ENCODE measurements at regions not wholly inside any gene's neighbourhood (a gene's known extent, or its start where the extent isn't known, plus 50 kb on each side); places are given as distances from the start of the nearest gene placed in this dataset.

DNA sequence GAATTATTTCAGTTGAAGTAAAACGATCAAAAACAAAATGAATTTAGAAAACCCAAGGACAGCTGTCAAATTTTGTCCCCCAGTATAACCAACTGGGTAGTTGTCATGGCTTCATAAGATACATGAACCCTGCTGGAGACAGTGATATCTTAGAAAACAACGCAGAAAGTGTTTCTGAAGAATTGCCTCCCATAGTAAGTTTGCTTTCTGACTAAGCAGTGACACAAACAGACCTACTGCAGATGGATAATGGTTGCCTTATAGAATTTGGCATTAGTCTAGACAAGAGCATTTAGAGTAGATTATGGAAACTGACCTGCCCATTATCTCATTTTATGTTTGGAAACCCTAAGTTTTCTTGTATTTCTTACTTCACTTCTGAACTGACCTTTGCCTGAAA lies 187.7 kb upstream of the KCNN2 start:
- TF ChIP-seq CTCF (IDR thresholded peaks at IDR 0.05 in 8 of 11, conservative IDR thresholded peaks at IDR 0.05 in 3 of 11) (no peak), POLR2A (IDR thresholded peaks at IDR 0.05) (no peak), POLR2AphosphoS5 (IDR thresholded peaks at IDR 0.05) (no peak)
- 75 to 88% (median 77%) methylated on average over 2 of the region's 2 CpGs for WGBS, 5 donors
- H3K9me3 ChIP-seq = peaks cover 0 to 21% (median 5%) of the 10 kb centered on the region in 8 donors
- intact Hi-C loops (cut with DNase I; ENCODE audit: low total_unique reads) = no loop called here
- H3K27me3 ChIP-seq (replicated peaks in 1 of 7) = no peaks in the 10 kb centered on the region
- no peaks in the 10 kb centered on the region for H3K4me1 ChIP-seq
- DNase-seq = no peak
- H3K4me3 ChIP-seq = no peak overlapping the region
- no peaks in the 10 kb centered on the region for H3K36me3 ChIP-seq
- no peak overlapping the region for H3K27ac ChIP-seq

- H3K9me3 ChIP-seq = peaks cover 0 to 21% (median 5%) of the 10 kb centered on the region in 8 donors
- H3K27me3 ChIP-seq (replicated peaks in 1 of 7) = no peaks in the 10 kb centered on the region
- no peaks in the 10 kb centered on the region for H3K36me3 ChIP-seq
- WGBS, 5 donors = 47 to 77% (median 63%) methylated on average over 1 of the region's 1 CpG
- DNase-seq = no peak
- TF ChIP-seq POLR2A (IDR thresholded peaks at IDR 0.05) (no peak), POLR2AphosphoS5 (IDR thresholded peaks at IDR 0.05) (no peak), CTCF (IDR thresholded peaks at IDR 0.05 in 8 of 11, conservative IDR thresholded peaks at IDR 0.05 in 3 of 11) (no peak)
- H3K4me3 ChIP-seq = no peak overlapping the region
- intact Hi-C loops (cut with DNase I; ENCODE audit: low total_unique reads) = no loop called here
- H3K4me1 ChIP-seq = no peaks in the 10 kb centered on the region
- H3K27ac ChIP-seq = no peak overlapping the region
Measured at GRCh38 chr5:114174837-114175236, 187.0 kb upstream of the KCNN2 start.

DNA sequence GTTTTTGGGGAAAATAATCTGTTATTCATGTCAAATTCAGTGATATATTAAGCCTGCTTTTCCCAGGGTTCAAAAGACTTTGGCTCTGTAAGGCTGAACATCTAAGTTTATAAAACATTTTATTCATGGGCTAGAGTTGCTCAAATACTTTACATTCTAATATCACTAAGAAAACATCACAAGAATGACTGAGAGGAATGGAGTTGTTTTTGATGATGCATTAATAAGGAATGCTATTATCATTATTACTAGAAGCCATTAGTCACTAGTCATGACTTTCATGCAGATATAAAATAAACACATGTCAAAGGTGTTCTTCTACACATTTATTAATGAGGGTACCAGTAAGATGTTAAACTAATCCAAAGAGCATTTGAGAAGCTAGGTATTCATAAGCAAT lies 185.5 kb upstream of the KCNN2 start:
- TF ChIP-seq POLR2A (IDR thresholded peaks at IDR 0.05) (no peak), CTCF (IDR thresholded peaks at IDR 0.05 in 8 of 11, conservative IDR thresholded peaks at IDR 0.05 in 3 of 11) (no peak), POLR2AphosphoS5 (IDR thresholded peaks at IDR 0.05) (no peak)

DNA sequence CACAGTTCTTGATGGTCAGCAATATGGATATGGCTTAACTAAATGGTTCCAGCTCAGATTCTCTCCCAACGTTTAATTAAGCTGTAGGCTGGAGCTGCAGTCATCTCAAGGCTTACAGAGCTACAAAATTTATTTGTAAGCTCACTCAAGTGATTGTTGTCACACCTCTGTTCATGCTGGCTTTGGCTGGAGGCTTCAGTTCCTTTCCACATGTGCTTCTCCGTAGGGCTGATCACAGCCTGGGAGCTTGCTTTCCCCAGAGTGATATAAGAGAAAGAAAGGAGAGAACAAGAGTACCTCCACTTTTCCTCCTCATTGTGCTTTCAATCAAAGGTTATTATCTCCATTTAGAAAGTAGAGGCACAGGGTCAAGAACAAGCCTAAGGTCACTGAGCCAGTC lies 182.7 kb upstream of the KCNN2 start:
- H3K4me1 ChIP-seq = no peaks in the 10 kb centered on the region
- peaks cover 0 to 28% (median 12%) of the 10 kb centered on the region in 8 donors for H3K9me3 ChIP-seq
- WGBS, 5 donors = 56 to 79% (median 57%) methylated on average over 2 of the region's 2 CpGs
- TF ChIP-seq POLR2AphosphoS5 (IDR thresholded peaks at IDR 0.05) = no peak
- TF ChIP-seq POLR2A (IDR thresholded peaks at IDR 0.05) = no peak
- TF ChIP-seq CTCF (IDR thresholded peaks at IDR 0.05 in 8 of 11, conservative IDR thresholded peaks at IDR 0.05 in 3 of 11) = no peak
- H3K27ac ChIP-seq = no peak overlapping the region
- no peak for DNase-seq
- H3K36me3 ChIP-seq = no peaks in the 10 kb centered on the region
- no peaks in the 10 kb centered on the region for H3K27me3 ChIP-seq (replicated peaks in 1 of 7)
- intact Hi-C loops (cut with DNase I; ENCODE audit: low total_unique reads) = no loop called here
- H3K4me3 ChIP-seq = no peak overlapping the region

More for the DNA sequence above, 185.5 kb upstream of the KCNN2 start:
- H3K36me3 ChIP-seq = no peaks in the 10 kb centered on the region
- H3K27me3 ChIP-seq (replicated peaks in 1 of 7) = no peaks in the 10 kb centered on the region
- intact Hi-C loops (cut with DNase I; ENCODE audit: low total_unique reads) = no loop called here
- no peak overlapping the region for H3K4me3 ChIP-seq
- H3K9me3 ChIP-seq = peaks cover 0 to 21% (median 5%) of the 10 kb centered on the region in 8 donors
- H3K4me1 ChIP-seq = no peaks in the 10 kb centered on the region
- H3K27ac ChIP-seq = no peak overlapping the region
- no peak for DNase-seq
